ENCODE measurements at regions not wholly inside any gene's neighbourhood (a gene's known extent, or its start where the extent isn't known, plus 50 kb on each side); places are given as distances from the start of the nearest gene placed in this dataset.

- ATAC-seq (no peak), FAIRE-seq (no peak), DNase-seq (ENCODE audit: low read depth, low spot score) (no peak)
- H3K4me3 ChIP-seq = no peak overlapping the region
- H3K27ac ChIP-seq (ENCODE audit: control insufficient read depth, insufficient read depth) = no peak overlapping the region
- RAD21 ChIA-PET (ENCODE audit: unreplicated experiment) = no interaction called here
- WGBS (ENCODE audit: insufficient coverage, insufficient replicate concordance, low lambda C conversion rate, missing lambda C conversion rate) = 40% methylated on average over 1 of the region's 1 CpG
- H3K27me3 ChIP-seq (replicated peaks in 1 of 2; ENCODE audit: control insufficient read depth in 2 of 2, insufficient read depth in 2 of 2, low read length in 1 of 2) = no peaks in the 10 kb centered on the region
- no peaks in the 10 kb centered on the region for H3K36me3 ChIP-seq (ENCODE audit: control insufficient read depth in 2 of 2, insufficient read depth in 2 of 2, low read length in 1 of 2)
- no peak overlapping the region for H3K4me2 ChIP-seq (ENCODE audit: control insufficient read depth, insufficient read depth)
- no peaks in the 10 kb centered on the region for H3K79me2 ChIP-seq (ENCODE audit: control insufficient read depth, insufficient read depth, low read length)
- BruUV-seq (replicated peaks) = no TSS peak
- POLR2A ChIA-PET = no interaction called here
- H3K9me3 ChIP-seq (replicated peaks; ENCODE audit: control insufficient read depth, insufficient read depth, low read length) = no peaks in the 10 kb centered on the region
- no peaks in the 10 kb centered on the region for H4K20me1 ChIP-seq (ENCODE audit: control insufficient read depth, insufficient read depth)
- H3K9ac ChIP-seq (ENCODE audit: control insufficient read depth, insufficient read depth, low read length) = no peak overlapping the region
- CTCF ChIA-PET = no interaction called here
- in situ Hi-C loops (cut with MboI) = no loop called here
- SMC1A ChIA-PET (ENCODE audit: uncharacterized antibody, unreplicated experiment) = no interaction called here
- H2AFZ ChIP-seq (ENCODE audit: control insufficient read depth, low read depth, low read length) = no peak overlapping the region
- TF ChIP-seq HDAC2 (IDR thresholded peaks at IDR 0.05) = no peak
- no peak for TF ChIP-seq JUND (IDR thresholded peaks at IDR 0.05; ENCODE audit: low read depth, low read length)
- TF ChIP-seq NFYA (IDR thresholded peaks at IDR 0.05; ENCODE audit: borderline replicate concordance, low read depth, low read length) = no peak
- no peak for TF ChIP-seq ETV6 (conservative IDR thresholded peaks at IDR 0.05 in 1 of 2, IDR thresholded peaks at IDR 0.05 in 1 of 2; ENCODE audit: borderline replicate concordance in 1 of 2, low read depth in 1 of 2)
- no peak for TF ChIP-seq SMAD5 (IDR thresholded peaks at IDR 0.05; ENCODE audit: low read depth)
- TF ChIP-seq PKNOX1 (IDR thresholded peaks at IDR 0.05) = no peak
- TF ChIP-seq CBX5 (IDR thresholded peaks at IDR 0.05; ENCODE audit: low read depth) = no peak
- TF ChIP-seq IKZF1 (conservative IDR thresholded peaks at IDR 0.05) = no peak
- no peak for TF ChIP-seq MLLT1 (IDR thresholded peaks at IDR 0.05)
- no peak for TF ChIP-seq BCL11A (IDR thresholded peaks at IDR 0.05; ENCODE audit: low read depth, low read length)
- no peak for TF ChIP-seq ZNF687 (IDR thresholded peaks at IDR 0.05)
- no peaks in the 10 kb centered on the region for H3K4me1 ChIP-seq (ENCODE audit: control insufficient read depth, insufficient read depth, low read length)
- intact Hi-C loops (cut with micrococcal nuclease; ENCODE audit: unreplicated experiment) = no loop called here
These were observed 801.7 kb upstream of the PRMT6 start for GRCh38 chr1:106254748-106255147.

Measured in GM12878 (cell line).